ENCODE measurements at regions not wholly inside any gene's neighbourhood (a gene's known extent, or its start where the extent isn't known, plus 50 kb on each side); places are given as distances from the start of the nearest gene placed in this dataset.

- TF ChIP-seq, protein P1, sequence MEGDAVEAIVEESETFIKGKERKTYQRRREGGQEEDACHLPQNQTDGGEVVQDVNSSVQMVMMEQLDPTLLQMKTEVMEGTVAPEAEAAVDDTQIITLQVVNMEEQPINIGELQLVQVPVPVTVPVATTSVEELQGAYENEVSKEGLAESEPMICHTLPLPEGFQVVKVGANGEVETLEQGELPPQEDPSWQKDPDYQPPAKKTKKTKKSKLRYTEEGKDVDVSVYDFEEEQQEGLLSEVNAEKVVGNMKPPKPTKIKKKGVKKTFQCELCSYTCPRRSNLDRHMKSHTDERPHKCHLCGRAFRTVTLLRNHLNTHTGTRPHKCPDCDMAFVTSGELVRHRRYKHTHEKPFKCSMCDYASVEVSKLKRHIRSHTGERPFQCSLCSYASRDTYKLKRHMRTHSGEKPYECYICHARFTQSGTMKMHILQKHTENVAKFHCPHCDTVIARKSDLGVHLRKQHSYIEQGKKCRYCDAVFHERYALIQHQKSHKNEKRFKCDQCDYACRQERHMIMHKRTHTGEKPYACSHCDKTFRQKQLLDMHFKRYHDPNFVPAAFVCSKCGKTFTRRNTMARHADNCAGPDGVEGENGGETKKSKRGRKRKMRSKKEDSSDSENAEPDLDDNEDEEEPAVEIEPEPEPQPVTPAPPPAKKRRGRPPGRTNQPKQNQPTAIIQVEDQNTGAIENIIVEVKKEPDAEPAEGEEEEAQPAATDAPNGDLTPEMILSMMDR (IDR thresholded peaks at IDR 0.05; ENCODE audit: low read length) = no peak
- TF ChIP-seq EZH2 (IDR thresholded peaks at IDR 0.05; ENCODE audit: borderline replicate concordance, low read length) = no peak
Measured at GRCh38 chr4:105036991-105037390, 109.7 kb upstream of the TET2 start.
